ENCODE measurements at regions not wholly inside any gene's neighbourhood (a gene's known extent, or its start where the extent isn't known, plus 50 kb on each side); places are given as distances from the start of the nearest gene placed in this dataset.

GRCh38 chr3:102030661-102031060 is 181.3 kb downstream of the NFKBIZ start:
- TF ChIP-seq CTCF (IDR thresholded peaks at IDR 0.05; ENCODE audit: borderline replicate concordance, extremely low read depth, low read length, poor library complexity, severe bottlenecking), result no peak
- no peak for TF ChIP-seq EZH2 (IDR thresholded peaks at IDR 0.05; ENCODE audit: borderline replicate concordance, low read depth, low read length, severe bottlenecking)

All from DND-41 (cell line).